Kidney (tissue), 13 donors: ENCODE measurements at regions not wholly inside any gene's neighbourhood (a gene's known extent, or its start where the extent isn't known, plus 50 kb on each side); places are given as distances from the start of the nearest gene placed in this dataset.

ENCODE experiments used
- DNase-seq, 5 donors: peaks; one replicate each; pipeline ENCODE4 v3.0.0-alpha.2; 2013 to 2020
- FAIRE-seq: peaks from 2 replicates; lab custom pipeline; 2012; peaks lifted over from hg19 to GRCh38; lab: Jason Lieb, UNC
- H3K27ac ChIP-seq, 2 donors: one replicate each; pipeline ENCODE4 v1.7.0; 2013; ENCODE audit warnings: low read depth in 2 of 2, low read length in 2 of 2, inconsistent platforms in 1 of 2
- H3K27me3 ChIP-seq: one replicate; pipeline ENCODE4 v1.7.1; 2013; ENCODE audit warnings: low read length, inconsistent platforms; ENCODE audit not compliant: control insufficient read depth, insufficient read depth
- H3K36me3 ChIP-seq, 3 donors: one replicate each; pipeline versions ENCODE4 v1.7.0 to v1.7.1; 2013; ENCODE audit warnings: low read length in 3 of 3, control low read depth in 1 of 3, inconsistent platforms in 1 of 3; ENCODE audit not compliant: insufficient read depth in 3 of 3, control insufficient read depth in 2 of 3
- H3K4me1 ChIP-seq, 3 donors: one replicate each; pipeline versions ENCODE4 v1.7.0 to v1.7.1; 2013; ENCODE audit warnings: low read length in 3 of 3, inconsistent platforms in 1 of 3, low read depth in 1 of 3; ENCODE audit not compliant: control insufficient read depth in 2 of 3, insufficient read depth in 2 of 3
- H3K4me3 ChIP-seq, 3 donors: one replicate each; pipeline versions ENCODE4 v1.7.0 to v1.8.1; 2013; ENCODE audit warnings: low read length in 3 of 3, control low read depth in 1 of 3, inconsistent platforms in 1 of 3
- H3K9ac ChIP-seq, 3 donors: one replicate each; pipeline versions ENCODE4 v1.7.0 to v1.7.1; 2013; ENCODE audit warnings: low read length in 3 of 3, control low read depth in 1 of 3, inconsistent platforms in 1 of 3
- H3K9me3 ChIP-seq, 3 donors: one replicate each; pipeline versions ENCODE4 v1.7.0 to v1.7.1; 2013; ENCODE audit warnings: low read length in 3 of 3, control low read depth in 1 of 3, inconsistent platforms in 1 of 3; ENCODE audit not compliant: control insufficient read depth in 2 of 3, insufficient read depth in 1 of 3
- intact Hi-C: fragments of 100-400 bp; cut with DNase I; formaldehyde crosslinking; loops from one replicate; pipeline ENCODE4 v1.11.1; 2022
- TF ChIP-seq, protein P1 (sequence below): IDR thresholded peaks from 3 replicates; pipeline ENCODE4 v1.5.1; 2012; ENCODE audit warnings: mild to moderate bottlenecking, moderate library complexity, borderline replicate concordance; ENCODE audit not compliant: insufficient read depth; ENCODE audit errors: extremely low read depth
- donor health status: control.
- donor health status: control.
- donor health status: control.
- donor health status: control.
- donor health status: control.
- donor health status: DM: yes; HTN: yes; CAD: no.
- donor health status: Normal renal cell carcinoma (clear cell type).

DNA sequence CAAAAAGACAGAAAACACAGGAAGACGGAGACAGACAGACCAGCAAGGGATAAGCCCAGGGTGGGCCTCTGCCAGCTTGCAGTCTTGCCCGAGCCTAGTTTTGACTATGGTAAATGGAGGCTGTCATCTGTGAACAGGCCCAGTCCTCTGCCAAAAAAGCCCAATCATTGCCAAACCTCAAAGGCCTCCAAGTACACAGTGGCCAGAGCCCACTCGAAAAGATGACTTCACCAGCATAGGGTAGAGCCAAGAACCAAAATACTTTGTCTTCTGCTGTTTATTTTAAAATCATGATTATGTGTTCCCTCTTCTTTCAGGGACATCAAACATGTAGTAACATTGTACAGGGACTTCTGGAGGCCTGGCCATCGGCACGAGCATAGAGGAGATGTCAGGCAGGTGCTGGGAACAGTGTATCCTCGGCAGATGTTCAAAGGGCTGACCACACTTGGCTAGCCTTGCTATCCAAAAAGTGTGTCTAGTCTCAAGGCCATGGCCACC, 66.0 kb downstream of the TTC32 start:
- peaks cover 0 to 3% (median 0%) of the 10 kb centered on the region in 3 donors for H3K4me1 ChIP-seq
- H3K9me3 ChIP-seq = no peaks in the 10 kb centered on the region
- H3K4me3 ChIP-seq = no peak overlapping the region
- no peak overlapping the region for H3K27ac ChIP-seq
- H3K9ac ChIP-seq = no peak overlapping the region
- FAIRE-seq = no peak
- H3K36me3 ChIP-seq = no peaks in the 10 kb centered on the region
- no peaks in the 10 kb centered on the region for H3K27me3 ChIP-seq
- TF ChIP-seq, protein P1, sequence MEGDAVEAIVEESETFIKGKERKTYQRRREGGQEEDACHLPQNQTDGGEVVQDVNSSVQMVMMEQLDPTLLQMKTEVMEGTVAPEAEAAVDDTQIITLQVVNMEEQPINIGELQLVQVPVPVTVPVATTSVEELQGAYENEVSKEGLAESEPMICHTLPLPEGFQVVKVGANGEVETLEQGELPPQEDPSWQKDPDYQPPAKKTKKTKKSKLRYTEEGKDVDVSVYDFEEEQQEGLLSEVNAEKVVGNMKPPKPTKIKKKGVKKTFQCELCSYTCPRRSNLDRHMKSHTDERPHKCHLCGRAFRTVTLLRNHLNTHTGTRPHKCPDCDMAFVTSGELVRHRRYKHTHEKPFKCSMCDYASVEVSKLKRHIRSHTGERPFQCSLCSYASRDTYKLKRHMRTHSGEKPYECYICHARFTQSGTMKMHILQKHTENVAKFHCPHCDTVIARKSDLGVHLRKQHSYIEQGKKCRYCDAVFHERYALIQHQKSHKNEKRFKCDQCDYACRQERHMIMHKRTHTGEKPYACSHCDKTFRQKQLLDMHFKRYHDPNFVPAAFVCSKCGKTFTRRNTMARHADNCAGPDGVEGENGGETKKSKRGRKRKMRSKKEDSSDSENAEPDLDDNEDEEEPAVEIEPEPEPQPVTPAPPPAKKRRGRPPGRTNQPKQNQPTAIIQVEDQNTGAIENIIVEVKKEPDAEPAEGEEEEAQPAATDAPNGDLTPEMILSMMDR = no peak
- intact Hi-C loops = no loop called here
- DNase-seq = peak in 1 of 5 donors; percentile 3

DNA sequence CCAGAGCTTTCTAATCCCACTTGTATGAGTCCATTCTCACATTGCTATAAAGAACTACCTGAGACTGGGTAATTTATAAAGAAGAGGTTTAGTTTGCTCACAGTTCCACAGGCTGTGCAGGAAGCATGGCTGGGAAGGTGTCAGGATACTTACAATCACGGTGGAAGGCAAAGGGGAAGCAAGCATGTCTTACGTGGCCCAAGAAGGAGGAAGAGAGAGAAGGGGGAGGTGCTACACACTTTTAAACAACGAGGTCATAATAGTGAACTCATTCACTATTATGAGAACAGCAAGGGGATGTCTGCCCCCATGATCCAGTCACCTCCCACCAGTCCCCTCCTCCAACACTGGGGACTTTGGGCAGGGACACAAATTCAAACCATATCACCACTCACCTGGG, 67.8 kb downstream of the TTC32 start:
- TF ChIP-seq, protein P1 = no peak
- intact Hi-C loops = no loop called here
- DNase-seq = no peak

DNA sequence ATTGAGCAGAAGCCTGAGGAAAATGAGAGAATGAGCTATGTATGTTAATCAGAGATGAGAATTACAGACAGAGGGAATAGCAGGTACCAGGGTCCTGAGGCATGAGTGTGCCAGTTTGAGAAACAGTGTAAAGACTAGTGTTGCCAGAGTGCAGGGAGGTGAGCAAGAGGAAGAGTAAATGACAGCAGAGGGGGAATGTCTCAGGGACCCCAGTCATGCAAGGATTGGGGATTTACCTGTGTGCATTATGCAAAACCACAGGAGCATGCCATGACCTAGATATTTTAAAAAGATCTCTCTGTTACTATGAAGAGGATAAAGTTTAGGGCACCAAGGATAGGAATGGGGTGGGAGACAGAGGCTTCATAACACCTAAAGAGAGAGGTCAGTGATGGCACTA, 72.1 kb downstream of the TTC32 start:
- H3K27ac ChIP-seq = no peak overlapping the region
- DNase-seq = no peak
- H3K9me3 ChIP-seq = peaks cover 0 to 4% (median 0%) of the 10 kb centered on the region in 3 donors
- no peaks in the 10 kb centered on the region for H3K4me1 ChIP-seq
- no peak for FAIRE-seq
- intact Hi-C loops = no loop called here
- TF ChIP-seq, protein P1 = no peak
- no peaks in the 10 kb centered on the region for H3K36me3 ChIP-seq
- H3K27me3 ChIP-seq = no peaks in the 10 kb centered on the region
- no peak overlapping the region for H3K9ac ChIP-seq
- no peak overlapping the region for H3K4me3 ChIP-seq

More for the DNA sequence above, 67.8 kb downstream of the TTC32 start:
- H3K9me3 ChIP-seq = no peaks in the 10 kb centered on the region
- no peak overlapping the region for H3K4me3 ChIP-seq
- peaks cover 0 to 3% (median 0%) of the 10 kb centered on the region in 3 donors for H3K4me1 ChIP-seq
- FAIRE-seq = no peak
- H3K27me3 ChIP-seq = no peaks in the 10 kb centered on the region
- H3K9ac ChIP-seq = no peak overlapping the region
- H3K36me3 ChIP-seq = no peaks in the 10 kb centered on the region
- no peak overlapping the region for H3K27ac ChIP-seq

GRCh38 chr2:19826874-19827273, 74.9 kb downstream of the TTC32 start:
- DNase-seq (no peak), FAIRE-seq (no peak)
- TF ChIP-seq, protein P1 = no peak

More at GRCh38 chr2:19826874-19827273, 74.9 kb downstream of the TTC32 start:
- H3K4me3 ChIP-seq = no peak overlapping the region
- no peak overlapping the region for H3K9ac ChIP-seq
- no peaks in the 10 kb centered on the region for H3K4me1 ChIP-seq
- no peaks in the 10 kb centered on the region for H3K36me3 ChIP-seq
- H3K27ac ChIP-seq = no peak overlapping the region
- peaks cover 0 to 4% (median 0%) of the 10 kb centered on the region in 3 donors for H3K9me3 ChIP-seq
- intact Hi-C loops = no loop called here
- H3K27me3 ChIP-seq = no peaks in the 10 kb centered on the region
